Endothelial cell of umbilical vein (primary cell): ENCODE measurements at regions not wholly inside any gene's neighbourhood (a gene's known extent, or its start where the extent isn't known, plus 50 kb on each side); places are given as distances from the start of the nearest gene placed in this dataset.

Source experiments
- BruUV-seq: library from RNA; stranded (reverse); fragments of 400-500 nt; replicated peaks from 2 replicates; lab custom pipeline; 2021; lab: Mats Ljungman, UMichigan
- CTCF ChIA-PET: fragments of 300-600, 350-600 bp; sonication (Branson Sonifier 250); formaldehyde crosslinking; loops from one replicate; lab custom pipeline; 2021; ENCODE audit warnings: antibody characterized with exemption, inconsistent platforms; lab: Charles Lee
- POLR2A ChIA-PET: fragments of 300-600, 350-600 bp; sonication (Branson Sonifier 250); formaldehyde crosslinking; loops from one replicate; lab custom pipeline; 2021; ENCODE audit warnings: antibody characterized with exemption, inconsistent platforms; lab: Charles Lee
- DNase-seq: peaks from one replicate; pipeline ENCODE4 v3.0.0-alpha.2; 2011; ENCODE audit warnings: low read depth, low spot score
- FAIRE-seq: peaks from 2 replicates; lab custom pipeline; 2011; peaks lifted over from hg19 to GRCh38; lab: Jason Lieb, UNC
- H2AFZ ChIP-seq: 2 replicates; pipeline ENCODE4 v1.6.0; 2012; ENCODE audit warnings: low read depth, low read length, control low read depth, inconsistent platforms
- H3K27ac ChIP-seq: 2 replicates; pipeline ENCODE4 v1.5.1; 2011; ENCODE audit warnings: low read depth, mild to moderate bottlenecking, control low read depth, low read length, moderate library complexity; ENCODE audit not compliant: insufficient read depth
- H3K27me3 ChIP-seq, 2 experiments: 2 replicates each; pipeline versions ENCODE4 v1.6.0 to v1.6.1; 2011; ENCODE audit warnings: low read length in 2 of 2, mixed read lengths in 1 of 2; ENCODE audit not compliant: control insufficient read depth in 2 of 2, insufficient read depth in 2 of 2
- H3K36me3 ChIP-seq, 2 experiments: 2 replicates in 1 of 2; 3 replicates in 1 of 2; pipeline ENCODE4 v1.5.1; 2011; ENCODE audit warnings: low read length in 2 of 2, mild to moderate bottlenecking in 1 of 2, moderate library complexity in 1 of 2; ENCODE audit not compliant: control insufficient read depth in 2 of 2, insufficient read depth in 2 of 2; ENCODE audit errors: extremely low read depth in 1 of 2
- H3K4me1 ChIP-seq: 3 replicates; pipeline ENCODE4 v1.5.1; 2011; ENCODE audit warnings: mild to moderate bottlenecking, low read length; ENCODE audit not compliant: control insufficient read depth, insufficient read depth; ENCODE audit errors: extremely low read depth
- H3K4me2 ChIP-seq: 2 replicates; pipeline ENCODE4 v1.6.1; 2011; ENCODE audit warnings: low read length, control low read depth, mixed read lengths; ENCODE audit not compliant: insufficient read depth
- H3K4me3 ChIP-seq, 3 experiments: fragments of 200-600 bp in 1 of 3; sonication (generic), shearing (Covaris generic) in 1 of 3; replicated peaks in 1 of 3; 2 replicates each; pipeline ENCODE4 v1.5.1; 2011 to 2016; ENCODE audit warnings: control low read depth in 3 of 3, low read length in 3 of 3, mild to moderate bottlenecking in 2 of 3, inconsistent platforms in 1 of 3, low read depth in 1 of 3, moderate library complexity in 1 of 3; ENCODE audit not compliant: insufficient read depth in 1 of 3
- H3K79me2 ChIP-seq: 2 replicates; pipeline ENCODE4 v1.6.0; 2012; ENCODE audit warnings: low read length, inconsistent platforms; ENCODE audit not compliant: control insufficient read depth, insufficient read depth
- H3K9ac ChIP-seq: replicated peaks from 2 replicates; pipeline ENCODE3; 2011; ENCODE audit warnings: low read length, control low read depth; ENCODE audit not compliant: insufficient read depth; ENCODE audit errors: extremely low read depth
- H3K9me1 ChIP-seq: replicated peaks from 3 replicates; pipeline ENCODE4 v1.6.0; 2011; ENCODE audit warnings: mild to moderate bottlenecking, low read length; ENCODE audit not compliant: control insufficient read depth, insufficient read depth; ENCODE audit errors: extremely low read depth
- H3K9me3 ChIP-seq: replicated peaks from 2 replicates; pipeline ENCODE4 v1.5.1; 2012; ENCODE audit warnings: low read length, inconsistent platforms; ENCODE audit not compliant: control insufficient read depth, insufficient read depth
- H4K20me1 ChIP-seq: replicated peaks from 2 replicates; pipeline ENCODE3; 2011; ENCODE audit warnings: mild to moderate bottlenecking, low read length; ENCODE audit not compliant: control insufficient read depth, insufficient read depth; ENCODE audit errors: extremely low read depth
- CTCF ChIP-seq, 2 donors: IDR thresholded peaks; 1 replicate in 1 of 2; 2 replicates in 1 of 2; pipeline ENCODE4 v1.5.1; 2011; ENCODE audit warnings: low read length in 2 of 2, mild to moderate bottlenecking in 2 of 2, moderate library complexity in 2 of 2, control low read depth in 1 of 2, inconsistent platforms in 1 of 2, low read depth in 1 of 2; ENCODE audit not compliant: insufficient read depth in 1 of 2; ENCODE audit errors: extremely low read depth in 1 of 2
- EZH2 ChIP-seq: IDR thresholded peaks from 2 replicates; pipeline ENCODE4 v1.6.1; 2012; ENCODE audit warnings: borderline replicate concordance, low read depth, mild to moderate bottlenecking, moderate library complexity, low read length, inconsistent platforms; ENCODE audit not compliant: severe bottlenecking
- FOS ChIP-seq: IDR thresholded peaks from 2 replicates; pipeline ENCODE4 v1.6.1; 2011; ENCODE audit warnings: mild to moderate bottlenecking, low read length, moderate library complexity, borderline replicate concordance; ENCODE audit not compliant: insufficient read depth
- GATA2 ChIP-seq: IDR thresholded peaks from 2 replicates; pipeline ENCODE4 v1.7.0; 2011; ENCODE audit warnings: low read depth, mild to moderate bottlenecking, moderate library complexity, mixed read lengths, low read length; ENCODE audit not compliant: insufficient read length, insufficient read depth
- JUN ChIP-seq: IDR thresholded peaks from 2 replicates; pipeline ENCODE4 v1.6.1; 2011; ENCODE audit warnings: borderline replicate concordance, low read depth; ENCODE audit not compliant: insufficient read length, insufficient read depth
- MAX ChIP-seq: IDR thresholded peaks from 2 replicates; pipeline ENCODE4 v1.6.1; 2011; ENCODE audit not compliant: insufficient read depth, insufficient read length
- MYC ChIP-seq: IDR thresholded peaks from one replicate; pipeline ENCODE4 v1.6.1; 2011; ENCODE audit warnings: mild to moderate bottlenecking, low read depth, low read length
- POLR2A ChIP-seq: IDR thresholded peaks from 2 replicates; pipeline ENCODE4 v1.6.1; 2012; ENCODE audit warnings: low read depth, mild to moderate bottlenecking, control low read depth, low read length
- POLR2AphosphoS5 ChIP-seq: IDR thresholded peaks from 2 replicates; pipeline ENCODE4 v1.6.1; 2012; ENCODE audit warnings: low read depth, mild to moderate bottlenecking, control low read depth, low read length, moderate library complexity; ENCODE audit not compliant: insufficient read depth
- dilution Hi-C: fragments of 300-500 bp; cut with MboI; formaldehyde crosslinking; loops from one replicate; pipeline ENCODE4 v1.15.0; 2019; ENCODE audit warnings: low sequenced_read_pairs; ENCODE audit not compliant: extremely low pct_ligation_motif_present
- intact Hi-C: fragments of 100-400 bp; cut with micrococcal nuclease; formaldehyde crosslinking; loops from one replicate; pipeline ENCODE4 v1.10.0; 2022

- Histone ChIP-seq H3K27me3 (no peaks in the 10 kb centered on the region), H3K79me2 (no peaks in the 10 kb centered on the region), H2AFZ (no peak overlapping the region), H3K9me1 (no peaks in the 10 kb centered on the region), H3K36me3 (no peaks in the 10 kb centered on the region), H4K20me1 (no peaks in the 10 kb centered on the region), H3K27ac (no peak overlapping the region), H3K4me1 (no peaks in the 10 kb centered on the region), H3K4me2 (no peak overlapping the region), H3K9ac (no peak overlapping the region), H3K4me3 (no peak overlapping the region), H3K9me3 (peaks cover 2% of the 10 kb centered on the region)
- intact Hi-C loops (no loop called here), dilution Hi-C loops (no loop called here)
- no peak for DNase-seq
- TF ChIP-seq JUN (no peak), POLR2A (no peak), FOS (no peak), MYC (no peak), GATA2 (no peak), MAX (no peak), EZH2 (no peak), POLR2AphosphoS5 (no peak), CTCF (IDR thresholded peaks at IDR 0.05; ENCODE audit: extremely low read depth in 1 of 2, insufficient read depth in 1 of 2, low read depth in 1 of 2, low read length in 2 of 2) (no peak)
- ChIA-PET POLR2A (no interaction called here), CTCF (no interaction called here)
- FAIRE-seq: no peak
- BruUV-seq: no TSS peak
Measured at GRCh38 chr1:57898531-57898930, 474.7 kb upstream of the DAB1 start.
